ENCODE measurements at regions not wholly inside any gene's neighbourhood (a gene's known extent, or its start where the extent isn't known, plus 50 kb on each side); places are given as distances from the start of the nearest gene placed in this dataset.

- H3K9me3 ChIP-seq (ENCODE audit: control insufficient read depth in 2 of 2, low read length in 2 of 2) = no peaks in the 10 kb centered on the region
- no peak overlapping the region for H3K9ac ChIP-seq (ENCODE audit: low read length in 2 of 2)
- H3K4me1 ChIP-seq (ENCODE audit: control insufficient read depth, insufficient read depth, low read length) = no peaks in the 10 kb centered on the region
- H3K36me3 ChIP-seq (ENCODE audit: control insufficient read depth in 2 of 2, insufficient read depth in 2 of 2, low read length in 2 of 2) = no peaks in the 10 kb centered on the region
- no peak overlapping the region for H3K4me3 ChIP-seq (ENCODE audit: low read length in 2 of 2)
- H3K27me3 ChIP-seq (ENCODE audit: control insufficient read depth in 1 of 2, insufficient read depth in 2 of 2, low read length in 2 of 2) = no peaks in the 10 kb centered on the region
- no peak overlapping the region for H3K27ac ChIP-seq (ENCODE audit: low read length)
Observed at GRCh38 chr6:92011681-92012245, 1407.6 kb downstream of the EPHA7 start.

- no peaks in the 10 kb centered on the region for H3K36me3 ChIP-seq (ENCODE audit: control insufficient read depth in 2 of 2, insufficient read depth in 2 of 2, low read length in 2 of 2)
- H3K4me3 ChIP-seq (ENCODE audit: low read length in 2 of 2) = no peak overlapping the region
- no peak overlapping the region for H3K27ac ChIP-seq (ENCODE audit: low read length)
- H3K9me3 ChIP-seq (ENCODE audit: control insufficient read depth in 2 of 2, low read length in 2 of 2) = no peaks in the 10 kb centered on the region
- H3K27me3 ChIP-seq (ENCODE audit: control insufficient read depth in 1 of 2, insufficient read depth in 2 of 2, low read length in 2 of 2) = no peaks in the 10 kb centered on the region
- no peaks in the 10 kb centered on the region for H3K4me1 ChIP-seq (ENCODE audit: control insufficient read depth, insufficient read depth, low read length)
- no peak overlapping the region for H3K9ac ChIP-seq (ENCODE audit: low read length in 2 of 2)
Observed at GRCh38 chr6:92008757-92009502, 1410.4 kb downstream of the EPHA7 start.

- no peak overlapping the region for H3K27ac ChIP-seq (ENCODE audit: low read length)
- no peaks in the 10 kb centered on the region for H3K36me3 ChIP-seq (ENCODE audit: control insufficient read depth in 2 of 2, insufficient read depth in 2 of 2, low read length in 2 of 2)
- no peaks in the 10 kb centered on the region for H3K27me3 ChIP-seq (ENCODE audit: control insufficient read depth in 1 of 2, insufficient read depth in 2 of 2, low read length in 2 of 2)
- no peak overlapping the region for H3K9ac ChIP-seq (ENCODE audit: low read length in 2 of 2)
- H3K4me3 ChIP-seq (ENCODE audit: low read length in 2 of 2) = no peak overlapping the region
- no peaks in the 10 kb centered on the region for H3K9me3 ChIP-seq (ENCODE audit: control insufficient read depth in 2 of 2, low read length in 2 of 2)
- H3K4me1 ChIP-seq (ENCODE audit: control insufficient read depth, insufficient read depth, low read length) = no peaks in the 10 kb centered on the region
Observed at GRCh38 chr6:92000112-92000511, 1413.2 kb upstream of the MAP3K7 start.

- H3K9me3 ChIP-seq (ENCODE audit: control insufficient read depth in 2 of 2, low read length in 2 of 2) = no peaks in the 10 kb centered on the region
Observed at GRCh38 chr6:91994787-91995186, 1407.9 kb upstream of the MAP3K7 start.

GRCh38 chr6:91982559-91982958 lies 1395.7 kb upstream of the MAP3K7 start:
- no peak overlapping the region for H3K4me3 ChIP-seq (ENCODE audit: low read length in 2 of 2)
- H3K9me3 ChIP-seq (ENCODE audit: control insufficient read depth in 2 of 2, low read length in 2 of 2) = no peaks in the 10 kb centered on the region
- H3K9ac ChIP-seq (ENCODE audit: low read length in 2 of 2) = no peak overlapping the region
- H3K27ac ChIP-seq (ENCODE audit: low read length) = no peak overlapping the region
- no peaks in the 10 kb centered on the region for H3K36me3 ChIP-seq (ENCODE audit: control insufficient read depth in 2 of 2, insufficient read depth in 2 of 2, low read length in 2 of 2)
- no peaks in the 10 kb centered on the region for H3K27me3 ChIP-seq (ENCODE audit: control insufficient read depth in 1 of 2, insufficient read depth in 2 of 2, low read length in 2 of 2)
- no peaks in the 10 kb centered on the region for H3K4me1 ChIP-seq (ENCODE audit: control insufficient read depth, insufficient read depth, low read length)

More at GRCh38 chr6:91994787-91995186, 1407.9 kb upstream of the MAP3K7 start:
- H3K4me1 ChIP-seq (ENCODE audit: control insufficient read depth, insufficient read depth, low read length) = no peaks in the 10 kb centered on the region
- H3K27me3 ChIP-seq (ENCODE audit: control insufficient read depth in 1 of 2, insufficient read depth in 2 of 2, low read length in 2 of 2) = no peaks in the 10 kb centered on the region
- H3K36me3 ChIP-seq (ENCODE audit: control insufficient read depth in 2 of 2, insufficient read depth in 2 of 2, low read length in 2 of 2) = no peaks in the 10 kb centered on the region
- H3K27ac ChIP-seq (ENCODE audit: low read length) = no peak overlapping the region
- no peak overlapping the region for H3K9ac ChIP-seq (ENCODE audit: low read length in 2 of 2)
- no peak overlapping the region for H3K4me3 ChIP-seq (ENCODE audit: low read length in 2 of 2)

GRCh38 chr6:91976797-91977196 lies 1389.9 kb upstream of the MAP3K7 start:
- H3K4me3 ChIP-seq (ENCODE audit: low read length in 2 of 2) = no peak overlapping the region
- no peaks in the 10 kb centered on the region for H3K9me3 ChIP-seq (ENCODE audit: control insufficient read depth in 2 of 2, low read length in 2 of 2)
- H3K27me3 ChIP-seq (ENCODE audit: control insufficient read depth in 1 of 2, insufficient read depth in 2 of 2, low read length in 2 of 2) = no peaks in the 10 kb centered on the region
- no peaks in the 10 kb centered on the region for H3K4me1 ChIP-seq (ENCODE audit: control insufficient read depth, insufficient read depth, low read length)
- no peaks in the 10 kb centered on the region for H3K36me3 ChIP-seq (ENCODE audit: control insufficient read depth in 2 of 2, insufficient read depth in 2 of 2, low read length in 2 of 2)
- H3K27ac ChIP-seq (ENCODE audit: low read length) = no peak overlapping the region
- no peak overlapping the region for H3K9ac ChIP-seq (ENCODE audit: low read length in 2 of 2)

GRCh38 chr6:91970700-91971099 lies 1383.8 kb upstream of the MAP3K7 start:
- H3K27ac ChIP-seq (ENCODE audit: low read length) = no peak overlapping the region
- no peaks in the 10 kb centered on the region for H3K4me1 ChIP-seq (ENCODE audit: control insufficient read depth, insufficient read depth, low read length)
- no peak overlapping the region for H3K4me3 ChIP-seq (ENCODE audit: low read length in 2 of 2)
- H3K27me3 ChIP-seq (ENCODE audit: control insufficient read depth in 1 of 2, insufficient read depth in 2 of 2, low read length in 2 of 2) = no peaks in the 10 kb centered on the region
- no peak overlapping the region for H3K9ac ChIP-seq (ENCODE audit: low read length in 2 of 2)
- H3K36me3 ChIP-seq (ENCODE audit: control insufficient read depth in 2 of 2, insufficient read depth in 2 of 2, low read length in 2 of 2) = no peaks in the 10 kb centered on the region
- H3K9me3 ChIP-seq (ENCODE audit: control insufficient read depth in 2 of 2, low read length in 2 of 2) = peaks cover 0 to 3% of the 10 kb centered on the region in 2 donors

- no peak overlapping the region for H3K4me3 ChIP-seq (ENCODE audit: low read length in 2 of 2)
- H3K9me3 ChIP-seq (ENCODE audit: control insufficient read depth in 2 of 2, low read length in 2 of 2) = peaks cover 0 to 3% of the 10 kb centered on the region in 2 donors
- no peaks in the 10 kb centered on the region for H3K27me3 ChIP-seq (ENCODE audit: control insufficient read depth in 1 of 2, insufficient read depth in 2 of 2, low read length in 2 of 2)
- H3K36me3 ChIP-seq (ENCODE audit: control insufficient read depth in 2 of 2, insufficient read depth in 2 of 2, low read length in 2 of 2) = no peaks in the 10 kb centered on the region
- H3K4me1 ChIP-seq (ENCODE audit: control insufficient read depth, insufficient read depth, low read length) = no peaks in the 10 kb centered on the region
- no peak overlapping the region for H3K27ac ChIP-seq (ENCODE audit: low read length)
- no peak overlapping the region for H3K9ac ChIP-seq (ENCODE audit: low read length in 2 of 2)
Observed at GRCh38 chr6:91965872-91966271, 1379.0 kb upstream of the MAP3K7 start.

- H3K9ac ChIP-seq (ENCODE audit: low read length in 2 of 2) = no peak overlapping the region
- no peak overlapping the region for H3K4me3 ChIP-seq (ENCODE audit: low read length in 2 of 2)
Observed at GRCh38 chr6:91961671-91962070, 1374.8 kb upstream of the MAP3K7 start.

GRCh38 chr6:91961236-91961635 lies 1374.4 kb upstream of the MAP3K7 start:
- no peaks in the 10 kb centered on the region for H3K9me3 ChIP-seq (ENCODE audit: control insufficient read depth in 2 of 2, low read length in 2 of 2)
- H3K4me3 ChIP-seq (ENCODE audit: low read length in 2 of 2) = no peak overlapping the region
- no peaks in the 10 kb centered on the region for H3K27me3 ChIP-seq (ENCODE audit: control insufficient read depth in 1 of 2, insufficient read depth in 2 of 2, low read length in 2 of 2)
- H3K27ac ChIP-seq (ENCODE audit: low read length) = no peak overlapping the region
- no peaks in the 10 kb centered on the region for H3K36me3 ChIP-seq (ENCODE audit: control insufficient read depth in 2 of 2, insufficient read depth in 2 of 2, low read length in 2 of 2)
- H3K9ac ChIP-seq (ENCODE audit: low read length in 2 of 2) = no peak overlapping the region
- no peaks in the 10 kb centered on the region for H3K4me1 ChIP-seq (ENCODE audit: control insufficient read depth, insufficient read depth, low read length)

More at GRCh38 chr6:91961671-91962070, 1374.8 kb upstream of the MAP3K7 start:
- H3K36me3 ChIP-seq (ENCODE audit: control insufficient read depth in 2 of 2, insufficient read depth in 2 of 2, low read length in 2 of 2) = no peaks in the 10 kb centered on the region
- H3K9me3 ChIP-seq (ENCODE audit: control insufficient read depth in 2 of 2, low read length in 2 of 2) = peaks cover 0 to 2% of the 10 kb centered on the region in 2 donors
- H3K27ac ChIP-seq (ENCODE audit: low read length) = no peak overlapping the region
- no peaks in the 10 kb centered on the region for H3K27me3 ChIP-seq (ENCODE audit: control insufficient read depth in 1 of 2, insufficient read depth in 2 of 2, low read length in 2 of 2)
- H3K4me1 ChIP-seq (ENCODE audit: control insufficient read depth, insufficient read depth, low read length) = no peaks in the 10 kb centered on the region

- Histone ChIP-seq H3K9ac (ENCODE audit: low read length in 2 of 2) (no peak overlapping the region), H3K27me3 (ENCODE audit: control insufficient read depth in 1 of 2, insufficient read depth in 2 of 2, low read length in 2 of 2) (no peaks in the 10 kb centered on the region), H3K4me3 (ENCODE audit: low read length in 2 of 2) (no peak overlapping the region), H3K4me1 (ENCODE audit: control insufficient read depth, insufficient read depth, low read length) (no peaks in the 10 kb centered on the region), H3K36me3 (ENCODE audit: control insufficient read depth in 2 of 2, insufficient read depth in 2 of 2, low read length in 2 of 2) (no peaks in the 10 kb centered on the region), H3K9me3 (ENCODE audit: control insufficient read depth in 2 of 2, low read length in 2 of 2) (peaks cover 0 to 2% of the 10 kb centered on the region in 2 donors), H3K27ac (ENCODE audit: low read length) (no peak overlapping the region)
Observed at GRCh38 chr6:91941838-91942237, 1355.0 kb upstream of the MAP3K7 start.

Measured in stomach smooth muscle (tissue), 2 donors.